SW 1271 (cell line): ENCODE measurements at regions not wholly inside any gene's neighbourhood (a gene's known extent, or its start where the extent isn't known, plus 50 kb on each side); places are given as distances from the start of the nearest gene placed in this dataset.
"Not testable (repeated sequence)": the region's sequence is repeated elsewhere in the genome, so short reads cannot be mapped to it uniquely, and the experiment has no call there.

Experiments
- DNase-seq, 2 experiments: peaks; one replicate each; lab custom pipeline; 2025; lab: John Stamatoyannopoulos, UW

DNA sequence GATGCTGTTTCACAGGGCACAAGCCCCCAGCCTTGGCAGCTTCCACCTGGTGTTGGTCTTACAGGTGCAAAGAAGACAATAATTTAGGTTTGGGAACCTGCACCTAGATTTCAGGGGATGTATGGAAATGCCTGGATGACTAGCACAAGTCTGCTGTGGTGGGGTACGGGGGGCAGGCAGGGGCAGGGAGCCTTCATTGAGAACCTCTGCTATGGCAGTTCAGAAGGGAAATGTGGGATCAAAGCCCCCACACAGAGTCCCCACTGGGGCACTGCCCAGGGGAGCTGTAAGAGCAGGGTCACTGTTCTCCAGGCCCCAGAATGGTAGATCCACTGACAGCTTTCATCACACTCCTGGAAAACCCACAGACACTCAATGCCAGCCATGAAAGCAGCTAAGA lies 686.5 kb downstream of the FAM181B start:
- DNase-seq, result no peak

- no peak for DNase-seq
Observed at GRCh38 chr11:82046778-82047177, 686.9 kb downstream of the FAM181B start.

DNA sequence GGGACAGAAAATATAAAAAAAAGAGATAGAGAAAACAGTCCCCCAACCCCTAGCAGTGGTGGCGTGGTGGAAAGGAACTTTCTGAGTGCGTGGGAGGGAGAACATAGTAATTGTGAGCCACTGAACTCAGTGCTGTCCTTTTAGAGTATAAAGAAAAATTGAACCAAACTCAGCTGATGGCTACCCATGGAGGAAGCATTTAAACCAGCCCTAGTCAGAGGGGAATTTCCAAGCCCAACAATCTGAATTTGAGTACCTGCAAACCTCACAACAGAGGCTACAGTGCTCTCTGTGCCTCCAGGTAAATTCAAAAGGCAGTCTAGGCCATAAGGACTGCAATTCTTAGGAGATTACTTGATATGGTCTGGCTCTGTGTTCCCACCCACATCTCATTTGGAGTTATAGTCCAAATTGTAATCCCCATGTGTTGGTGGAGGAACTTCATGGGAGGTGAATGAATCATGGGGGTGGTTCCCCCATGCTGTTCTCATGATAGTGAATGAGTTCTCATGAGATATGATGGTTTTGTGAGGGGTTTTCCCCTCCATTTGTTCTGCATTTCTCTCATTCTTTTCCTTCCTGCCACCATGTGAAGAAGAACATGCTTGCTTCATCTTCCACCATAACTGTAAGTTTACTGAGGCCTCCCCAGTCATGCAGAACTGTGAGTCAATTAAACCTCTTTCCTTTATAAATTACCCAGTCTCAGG lies 687.8 kb downstream of the FAM181B start:
- DNase-seq, result no peak

DNA sequence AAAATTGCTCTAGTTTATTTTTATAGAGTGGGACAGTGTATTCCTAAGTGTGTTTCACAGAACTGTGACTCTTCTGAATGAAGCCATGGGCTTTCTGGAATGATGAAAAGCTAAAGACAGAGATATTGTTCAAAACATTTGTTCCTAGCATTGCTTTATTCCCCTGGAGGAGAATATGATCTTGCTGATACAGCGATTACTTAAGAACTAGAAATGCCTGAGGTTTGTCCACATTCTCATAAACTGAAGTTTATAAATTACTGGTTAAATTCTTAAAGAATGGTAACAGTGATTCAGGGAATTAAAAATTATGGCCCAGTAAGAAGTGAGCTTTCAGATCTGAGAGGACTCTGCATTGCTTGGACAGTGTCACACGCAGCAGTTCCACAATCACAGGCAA lies 690.3 kb downstream of the FAM181B start:
- DNase-seq, result no peak

- DNase-seq, result no peak
Observed at GRCh38 chr11:82041764-82042163, 691.9 kb downstream of the FAM181B start.

GRCh38 chr11:82038154-82038553 lies 695.5 kb downstream of the FAM181B start:
- DNase-seq, result no peak

- no peak for DNase-seq
Observed at GRCh38 chr11:82034527-82034926, 699.1 kb downstream of the FAM181B start.

GRCh38 chr11:82027335-82027734 lies 706.3 kb downstream of the FAM181B start:
- not testable (repeated sequence) for DNase-seq

GRCh38 chr11:82024760-82025159 lies 708.9 kb downstream of the FAM181B start:
- DNase-seq, result no peak

DNA sequence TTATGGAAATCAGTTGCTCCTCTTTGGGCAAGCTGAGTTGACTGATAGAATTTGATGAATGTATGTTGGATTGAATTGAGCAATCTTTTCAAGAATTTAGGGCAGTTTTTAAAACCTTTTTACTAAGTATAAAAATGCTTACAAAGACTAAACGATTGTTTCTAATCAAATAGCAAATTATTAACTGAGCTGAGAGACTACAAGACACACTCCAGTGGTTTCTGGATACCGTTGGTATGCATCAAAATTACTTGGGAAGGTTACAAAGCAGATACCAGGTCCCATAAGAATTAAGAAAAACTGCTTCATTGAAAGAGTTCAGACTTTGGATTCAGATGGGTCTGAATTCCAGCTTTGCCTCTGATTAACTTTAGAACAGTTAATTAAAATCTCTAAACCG lies 721.4 kb downstream of the FAM181B start:
- no peak for DNase-seq

DNA sequence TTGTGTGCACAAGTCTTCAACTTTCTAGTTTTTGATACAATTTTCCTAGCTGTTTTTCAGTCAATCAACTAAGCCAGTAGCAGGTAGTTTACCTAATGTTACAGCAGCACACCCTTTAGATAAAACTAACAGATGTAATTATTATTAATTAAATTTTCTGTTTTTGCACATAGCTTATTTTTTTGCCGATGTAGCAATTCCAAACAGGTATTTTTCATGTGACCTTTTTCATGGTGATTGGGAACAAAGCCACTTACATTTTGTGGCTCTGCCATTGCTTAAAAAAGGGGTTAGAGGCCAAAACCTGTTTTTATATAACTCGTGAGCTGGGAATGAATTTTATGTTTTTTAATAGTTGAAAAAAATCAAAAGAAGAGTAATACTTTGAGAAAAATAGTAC lies 724.5 kb downstream of the FAM181B start:
- DNase-seq, result no peak

- no peak for DNase-seq
Observed at GRCh38 chr11:82007521-82007920, 726.1 kb downstream of the FAM181B start.

DNA sequence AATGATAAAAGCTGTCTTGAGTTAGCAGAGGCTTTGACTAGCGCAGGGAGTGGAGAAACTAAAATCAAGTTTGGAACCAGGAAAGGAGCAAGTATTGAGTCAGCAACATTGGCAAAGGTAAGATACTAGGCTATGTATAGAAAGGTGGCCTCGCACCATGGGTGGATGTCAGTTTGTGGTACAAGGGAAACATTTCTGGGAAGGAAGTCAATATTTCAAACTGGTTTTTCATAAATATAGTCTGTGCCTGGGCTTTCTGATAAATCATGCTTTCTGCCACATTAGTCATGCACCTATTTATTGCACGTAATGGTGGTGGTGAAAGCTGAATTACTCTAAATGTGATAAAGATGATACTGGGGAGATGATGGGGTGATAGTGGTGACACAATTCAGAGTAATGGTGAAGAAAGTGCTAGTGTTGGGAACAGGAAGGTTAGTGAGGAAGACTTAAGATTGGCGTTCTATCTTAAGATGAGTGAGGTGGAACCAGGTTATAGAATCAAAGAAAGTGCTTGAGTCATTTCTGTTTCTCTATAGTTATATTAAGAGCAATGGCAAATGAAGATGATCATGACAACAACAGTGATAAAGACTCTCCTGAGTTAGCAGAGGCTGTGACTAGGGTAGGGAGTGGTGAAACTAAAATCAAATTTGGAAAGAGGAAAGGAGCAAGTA lies 729.0 kb downstream of the FAM181B start:
- DNase-seq, result no peak

DNA sequence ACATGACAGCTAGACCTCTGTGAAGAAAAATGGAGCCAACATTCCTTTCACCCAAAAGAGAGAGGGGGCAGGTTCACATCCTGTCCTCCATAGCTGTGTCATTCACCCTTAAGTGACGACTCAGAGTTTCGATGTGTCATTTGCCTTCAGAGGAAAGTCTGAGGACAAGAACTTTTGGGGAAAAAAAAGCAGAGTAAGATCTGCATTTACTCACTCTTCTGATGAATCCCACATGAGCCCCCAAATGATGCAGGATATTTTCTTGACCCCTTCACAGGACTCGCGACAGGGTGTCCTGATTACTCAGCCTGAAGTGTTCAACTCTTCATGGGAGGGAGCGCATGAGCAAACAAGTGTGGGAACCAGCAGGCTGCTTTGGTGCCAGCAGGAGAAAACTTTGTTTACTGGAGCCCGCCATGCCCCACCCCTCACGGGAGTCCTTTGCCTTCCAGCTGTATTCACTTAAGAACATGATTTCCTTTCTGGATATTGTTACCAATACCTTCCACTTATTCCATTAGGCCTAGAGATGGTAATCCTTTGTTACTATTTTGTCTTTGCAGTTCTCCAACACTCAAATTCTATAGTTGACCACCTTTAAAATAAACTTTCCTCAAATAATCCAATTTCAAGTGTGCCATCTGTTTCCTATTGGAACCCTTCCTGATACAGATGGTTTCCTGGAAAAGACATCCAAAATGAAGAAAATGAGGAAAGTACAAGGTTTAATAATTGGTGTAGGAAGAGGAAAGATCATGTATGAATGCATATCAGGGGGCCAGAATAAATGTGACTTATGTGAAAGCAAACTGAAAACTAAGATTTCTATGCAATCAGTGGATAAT lies 729.8 kb downstream of the FAM181B start:
- no peak for DNase-seq

DNA sequence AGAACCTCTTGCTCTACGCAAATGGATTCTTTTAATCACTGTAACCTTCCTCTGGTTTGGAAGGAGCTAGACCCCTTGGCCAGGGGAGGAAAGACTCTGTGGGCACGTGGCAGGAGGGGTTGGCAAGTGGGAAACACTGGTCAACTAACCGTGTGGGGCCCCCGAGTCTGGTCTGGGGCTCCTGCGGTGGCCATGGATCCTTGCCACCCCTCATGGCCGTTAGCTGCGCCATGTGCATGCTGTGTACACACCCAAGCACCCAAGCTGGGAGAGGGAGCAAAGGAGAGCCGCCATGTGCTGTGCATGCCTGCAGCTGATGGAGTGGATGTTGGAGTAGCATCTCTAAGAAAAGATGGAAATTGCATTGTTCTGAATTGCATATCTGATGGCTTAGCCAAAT lies 730.6 kb downstream of the FAM181B start:
- DNase-seq, result no peak

DNA sequence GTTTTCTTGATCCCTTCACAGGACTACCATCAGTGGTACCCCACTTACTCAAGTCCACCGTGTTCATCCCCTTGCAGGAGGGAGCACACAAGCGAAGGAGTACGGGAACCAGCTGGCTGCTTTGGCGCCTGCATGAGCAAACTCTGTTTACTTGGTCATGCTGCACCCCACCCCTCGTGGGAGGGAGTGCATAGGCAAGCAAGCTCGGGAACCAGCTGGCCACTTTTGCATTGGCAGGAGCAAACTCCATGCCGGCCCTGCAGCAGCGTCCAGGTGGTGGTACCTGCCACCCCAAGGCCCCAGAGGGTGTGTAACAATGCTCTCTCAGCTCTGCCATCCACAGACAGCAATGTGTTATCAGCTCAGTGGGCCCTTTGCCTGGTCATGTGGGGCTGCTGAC lies 737.8 kb downstream of the FAM181B start:
- no peak for DNase-seq

DNA sequence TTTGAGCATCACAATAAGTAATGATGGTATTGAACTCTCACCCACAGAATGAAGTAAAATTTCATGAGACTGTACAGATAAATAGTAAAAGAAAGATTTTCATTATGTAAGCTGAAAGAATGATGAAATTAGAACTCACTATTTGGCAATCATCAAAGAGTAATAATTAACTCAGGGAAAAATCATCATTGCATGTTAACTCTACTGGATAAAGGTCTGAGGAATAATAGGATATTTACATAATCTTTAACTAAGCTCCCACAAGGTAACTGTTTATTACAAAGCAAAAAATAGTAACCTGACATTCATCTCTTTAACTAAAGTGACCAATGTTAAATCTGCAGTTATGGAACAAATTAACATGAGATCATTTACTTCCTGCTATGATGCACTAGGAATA lies 739.9 kb downstream of the FAM181B start:
- no peak for DNase-seq

GRCh38 chr11:81990659-81991443 lies 742.8 kb downstream of the FAM181B start:
- DNase-seq, result no peak

DNA sequence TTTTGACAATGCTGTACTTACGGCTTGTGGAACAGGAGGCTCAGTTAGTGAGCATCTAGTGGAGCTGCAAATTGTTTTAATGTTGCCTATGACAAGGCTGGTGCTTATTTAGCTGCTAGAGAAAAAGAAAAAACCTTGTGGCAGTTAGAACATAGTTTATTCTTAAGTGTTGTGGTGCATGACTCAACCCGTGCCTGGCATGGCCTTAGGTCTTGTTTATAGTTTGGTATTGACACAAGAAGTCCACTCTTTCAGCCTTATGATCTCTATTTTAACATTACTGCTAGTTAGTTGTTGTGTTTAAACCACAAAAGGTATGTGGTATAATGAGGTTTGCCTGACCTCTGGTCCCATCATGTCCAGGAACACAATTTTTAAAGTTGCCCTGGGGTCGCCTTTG lies 744.6 kb downstream of the FAM181B start:
- DNase-seq, result no peak

- DNase-seq, result no peak
Observed at GRCh38 chr11:81987829-81988472, 745.7 kb downstream of the FAM181B start.

- no peak for DNase-seq
Observed at GRCh38 chr11:81986556-81987161, 747.0 kb downstream of the FAM181B start.
